K562 (cell line): ENCODE measurements at regions not wholly inside any gene's neighbourhood (a gene's known extent, or its start where the extent isn't known, plus 50 kb on each side); places are given as distances from the start of the nearest gene placed in this dataset.

ENCODE experiments used
- ATAC-seq: fragments of 200-7000 bp; cut with Tn5 transposase; 3 replicates; pipeline ENCODE4 v1.9.1; 2020; ENCODE audit warnings: moderate library complexity
- BruUV-seq: library from RNA; stranded (reverse); fragments of 400-500 nt; replicated peaks from 2 replicates; lab custom pipeline; 2021; lab: Mats Ljungman, UMichigan
- CTCF ChIA-PET: fragments of 300-600 bp; formaldehyde crosslinking; extraction: SDS; loops from one replicate; lab custom pipeline; 2021; ENCODE audit warnings: low intra/inter-chr PET ratio; lab: Yijun Ruan, JAX
- POLR2A ChIA-PET: fragments of 300-600, 350-650 bp; sonication (Branson Sonifier 250); formaldehyde crosslinking; extraction: SDS; loops from one replicate; lab custom pipeline; 2021; ENCODE audit warnings: antibody characterized with exemption, inconsistent platforms; lab: Yijun Ruan, JAX
- DNase-seq, 4 experiments: peaks; one replicate each; pipeline versions ENCODE4 v3.0.0 to v3.0.0-alpha.2; 2011 to 2018; ENCODE audit warnings: low spot score in 3 of 4, mixed read lengths in 3 of 4; ENCODE audit errors: extremely low read depth in 1 of 4
- FAIRE-seq: peaks from 2 replicates; lab custom pipeline; 2011; peaks lifted over from hg19 to GRCh38; lab: Jason Lieb, UNC
- H2AFZ ChIP-seq: 2 replicates; pipeline ENCODE4 v1.6.0; 2011; ENCODE audit warnings: low read depth, low read length, control low read depth, inconsistent platforms
- H3K27ac ChIP-seq: fragments of 200-600 bp; 3 replicates; pipeline ENCODE4 v1.8.0; 2011; ENCODE audit warnings: low read depth, mild to moderate bottlenecking, control low read depth, inconsistent platforms, low read length, moderate library complexity, mixed read lengths; ENCODE audit errors: extremely low read depth
- H3K27me3 ChIP-seq, 2 experiments: fragments of 300-600 bp in 1 of 2; 2 replicates in 1 of 2; 3 replicates in 1 of 2; pipeline versions ENCODE4 v1.6.0 to v1.8.0; 2011; ENCODE audit warnings: inconsistent platforms in 2 of 2, low read length in 2 of 2, mild to moderate bottlenecking in 1 of 2, mixed read lengths in 1 of 2, moderate library complexity in 1 of 2; ENCODE audit not compliant: control insufficient read depth in 2 of 2, insufficient read depth in 2 of 2
- H3K36me3 ChIP-seq: fragments of 300-600 bp; 3 replicates; pipeline ENCODE4 v1.8.0; 2011; ENCODE audit warnings: mild to moderate bottlenecking, low read length, inconsistent platforms; ENCODE audit not compliant: control insufficient read depth, insufficient read depth
- H3K4me1 ChIP-seq, 2 experiments: fragments of 200-600 bp in 1 of 2; replicated peaks in 1 of 2; 2 replicates in 1 of 2; 3 replicates in 1 of 2; pipeline versions ENCODE4 v1.5.1 to v1.8.0; 2011; ENCODE audit warnings: inconsistent platforms in 2 of 2, low read length in 2 of 2, mild to moderate bottlenecking in 1 of 2, mixed read lengths in 1 of 2, moderate library complexity in 1 of 2; ENCODE audit not compliant: control insufficient read depth in 2 of 2, insufficient read depth in 2 of 2
- H3K4me2 ChIP-seq: 2 replicates; pipeline ENCODE4 v1.6.1; 2011; ENCODE audit warnings: low read length, control low read depth, inconsistent platforms, mixed read lengths; ENCODE audit not compliant: insufficient read depth
- H3K4me3 ChIP-seq: fragments of 200-600 bp; sonication (generic), shearing (Covaris generic); 2 replicates; pipeline ENCODE4 v1.5.1; 2016; ENCODE audit warnings: control low read depth, inconsistent platforms
- H3K79me2 ChIP-seq: fragments of 200-600 bp; 3 replicates; pipeline ENCODE4 v1.8.0; 2011; ENCODE audit warnings: low read length, inconsistent platforms; ENCODE audit not compliant: control insufficient read depth, insufficient read depth
- H3K9ac ChIP-seq, 2 experiments: 2 replicates each; pipeline versions ENCODE4 v1.6.0 to v1.6.1; 2011; ENCODE audit warnings: low read depth in 2 of 2, low read length in 2 of 2, control low read depth in 1 of 2, inconsistent platforms in 1 of 2, mild to moderate bottlenecking in 1 of 2, mixed read lengths in 1 of 2; ENCODE audit not compliant: insufficient read depth in 1 of 2
- H3K9me1 ChIP-seq: one replicate; pipeline ENCODE4 v1.6.0; 2011; ENCODE audit warnings: inconsistent platforms, mild to moderate bottlenecking, low read length, moderate library complexity; ENCODE audit not compliant: control insufficient read depth, insufficient read depth
- H3K9me3 ChIP-seq: replicated peaks from 2 replicates; pipeline ENCODE4 v1.5.1; 2011; ENCODE audit warnings: low read depth, low read length, inconsistent platforms; ENCODE audit not compliant: control insufficient read depth, insufficient read depth
- H4K20me1 ChIP-seq: replicated peaks from 2 replicates; pipeline ENCODE4 v1.6.1; 2011; ENCODE audit warnings: low read length, inconsistent platforms, mixed read lengths; ENCODE audit not compliant: control insufficient read depth, insufficient read depth
- ATF6 ChIP-seq: sonication (generic); formaldehyde crosslinking; IDR thresholded peaks from 2 replicates; pipeline ENCODE4 v1.4.0; 2020; ENCODE audit warnings: mild to moderate bottlenecking, missing genetic modification reagents
- SP1 ChIP-seq: sonication (generic); formaldehyde crosslinking; IDR thresholded peaks from 2 replicates; pipeline ENCODE4 v1.8.1; 2022; ENCODE audit warnings: mild to moderate bottlenecking, missing genetic modification reagents
- ZFP30 ChIP-seq: fragments of 250-450 bp; sonication (Bioruptor Pico); IDR thresholded peaks from 2 replicates; pipeline ENCODE4 v1.8.0; 2022; ENCODE audit warnings: moderate library complexity, mild to moderate bottlenecking, inconsistent platforms, borderline replicate concordance
- WGBS: fragments of 100-300 bp; shearing (Covaris generic); methylation state at CpG from one replicate; pipeline ENCODE4 v1.1.6; 2016; ENCODE audit warnings: low coverage, mixed read lengths; ENCODE audit not compliant: insufficient coverage; ENCODE audit errors: missing lambda C conversion rate; 5-methylcytosine and 5-hydroxymethylcytosine counted together
- in situ Hi-C: fragments of 300-500 bp; cut with MboI; formaldehyde crosslinking; loops from 4 replicates; pipeline ENCODE4 v1.15.0; 2018; ENCODE audit warnings: inconsistent platforms, mixed read lengths
- intact Hi-C: fragments of 100-400 bp; cut with micrococcal nuclease; formaldehyde crosslinking; loops from 2 replicates; pipeline ENCODE4 v1.14.2; 2022
- TF ChIP-seq, protein P1 (sequence below): fragments of 450-650 bp; IDR thresholded peaks from 2 replicates; pipeline ENCODE4 v1.7.0; 2016; ENCODE audit warnings: borderline replicate concordance
- TF ChIP-seq, protein P2 (sequence below): fragments of 250-450 bp; sonication (Bioruptor Pico); IDR thresholded peaks from 2 replicates; pipeline ENCODE4 v1.5.0; 2021; ENCODE audit warnings: mild to moderate bottlenecking, borderline replicate concordance

DNA sequence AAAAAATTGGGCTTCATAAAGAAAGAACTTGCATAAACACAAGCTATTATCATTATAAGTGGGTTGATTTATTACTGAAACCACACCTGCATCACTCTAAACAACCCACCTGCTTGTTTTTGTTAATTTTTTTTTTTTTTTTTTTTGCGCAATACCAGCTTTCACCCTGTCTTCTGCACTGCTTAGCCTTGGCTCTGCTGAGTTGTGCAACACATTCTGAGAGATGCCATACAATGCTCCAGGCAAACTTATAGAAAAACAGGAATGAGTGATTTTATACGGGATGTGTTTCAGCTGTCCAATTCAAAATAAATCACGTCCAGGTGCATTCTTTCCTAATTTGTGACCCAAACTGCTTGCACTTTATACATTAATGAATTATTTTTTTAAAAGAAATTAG lies 923.6 kb downstream of the GATA3 start:
- no peaks in the 10 kb centered on the region for H4K20me1 ChIP-seq
- no TSS peak for BruUV-seq
- no peaks in the 10 kb centered on the region for H3K4me1 ChIP-seq
- no peaks in the 10 kb centered on the region for H3K9me1 ChIP-seq
- in situ Hi-C loops = no loop called here
- DNase-seq (no peak), FAIRE-seq (no peak), ATAC-seq (no peak)
- WGBS = 0% methylated on average over 3 of the region's 3 CpGs
- TF ChIP-seq, protein P1, sequence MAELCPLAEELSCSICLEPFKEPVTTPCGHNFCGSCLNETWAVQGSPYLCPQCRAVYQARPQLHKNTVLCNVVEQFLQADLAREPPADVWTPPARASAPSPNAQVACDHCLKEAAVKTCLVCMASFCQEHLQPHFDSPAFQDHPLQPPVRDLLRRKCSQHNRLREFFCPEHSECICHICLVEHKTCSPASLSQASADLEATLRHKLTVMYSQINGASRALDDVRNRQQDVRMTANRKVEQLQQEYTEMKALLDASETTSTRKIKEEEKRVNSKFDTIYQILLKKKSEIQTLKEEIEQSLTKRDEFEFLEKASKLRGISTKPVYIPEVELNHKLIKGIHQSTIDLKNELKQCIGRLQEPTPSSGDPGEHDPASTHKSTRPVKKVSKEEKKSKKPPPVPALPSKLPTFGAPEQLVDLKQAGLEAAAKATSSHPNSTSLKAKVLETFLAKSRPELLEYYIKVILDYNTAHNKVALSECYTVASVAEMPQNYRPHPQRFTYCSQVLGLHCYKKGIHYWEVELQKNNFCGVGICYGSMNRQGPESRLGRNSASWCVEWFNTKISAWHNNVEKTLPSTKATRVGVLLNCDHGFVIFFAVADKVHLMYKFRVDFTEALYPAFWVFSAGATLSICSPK = no peak
- TF ChIP-seq ZFP30 = no peak
- TF ChIP-seq SP1 (CRISPR knock-in tag) = no peak
- no peak for TF ChIP-seq ATF6
- TF ChIP-seq, protein P2, sequence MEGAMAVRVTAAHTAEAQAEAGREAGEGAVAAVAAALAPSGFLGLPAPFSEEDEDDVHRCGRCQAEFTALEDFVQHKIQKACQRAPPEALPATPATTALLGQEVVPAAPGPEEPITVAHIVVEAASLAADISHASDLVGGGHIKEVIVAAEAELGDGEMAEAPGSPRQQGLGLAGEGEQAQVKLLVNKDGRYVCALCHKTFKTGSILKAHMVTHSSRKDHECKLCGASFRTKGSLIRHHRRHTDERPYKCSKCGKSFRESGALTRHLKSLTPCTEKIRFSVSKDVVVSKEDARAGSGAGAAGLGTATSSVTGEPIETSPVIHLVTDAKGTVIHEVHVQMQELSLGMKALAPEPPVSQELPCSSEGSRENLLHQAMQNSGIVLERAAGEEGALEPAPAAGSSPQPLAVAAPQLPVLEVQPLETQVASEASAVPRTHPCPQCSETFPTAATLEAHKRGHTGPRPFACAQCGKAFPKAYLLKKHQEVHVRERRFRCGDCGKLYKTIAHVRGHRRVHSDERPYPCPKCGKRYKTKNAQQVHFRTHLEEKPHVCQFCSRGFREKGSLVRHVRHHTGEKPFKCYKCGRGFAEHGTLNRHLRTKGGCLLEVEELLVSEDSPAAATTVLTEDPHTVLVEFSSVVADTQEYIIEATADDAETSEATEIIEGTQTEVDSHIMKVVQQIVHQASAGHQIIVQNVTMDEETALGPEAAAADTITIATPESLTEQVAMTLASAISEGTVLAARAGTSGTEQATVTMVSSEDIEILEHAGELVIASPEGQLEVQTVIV (CRISPR knock-in tag) = no peak
- intact Hi-C loops = no loop called here
- CTCF ChIA-PET = no interaction called here
- no peaks in the 10 kb centered on the region for H3K79me2 ChIP-seq
- H3K4me3 ChIP-seq = no peak overlapping the region
- H3K36me3 ChIP-seq = no peaks in the 10 kb centered on the region
- POLR2A ChIA-PET = no interaction called here
- no peak overlapping the region for H3K9ac ChIP-seq
- no peak overlapping the region for H2AFZ ChIP-seq
- H3K27ac ChIP-seq = no peak overlapping the region
- no peak overlapping the region for H3K4me2 ChIP-seq
- H3K9me3 ChIP-seq = no peaks in the 10 kb centered on the region
- no peaks in the 10 kb centered on the region for H3K27me3 ChIP-seq
